Body of pancreas (tissue), 4 donors: ENCODE measurements at regions not wholly inside any gene's neighbourhood (a gene's known extent, or its start where the extent isn't known, plus 50 kb on each side); places are given as distances from the start of the nearest gene placed in this dataset.

Experiments used
- CTCF ChIP-seq, 7 experiments: fragments of 450-650 bp in 4 of 7; fragments of 200-600 bp in 3 of 7; sonication (generic) in 3 of 7; IDR thresholded peaks; one replicate each; pipeline ENCODE4 v1.5.1; 2016 to 2019; ENCODE audit warnings: antibody characterized with exemption in 7 of 7
- POLR2A ChIP-seq, 3 donors: fragments of 450-650 bp; IDR thresholded peaks; one replicate each; pipeline ENCODE4 v1.6.1; 2016; ENCODE audit warnings: antibody characterized with exemption in 3 of 3, mild to moderate bottlenecking in 2 of 3

- no peak for TF ChIP-seq CTCF (IDR thresholded peaks at IDR 0.05)
- TF ChIP-seq POLR2A (IDR thresholded peaks at IDR 0.05): no peak
Observed at GRCh38 chr1:30280572-30280971, 442.8 kb downstream of the MATN1 start.
